MCF 10A (cell line): ENCODE measurements at regions not wholly inside any gene's neighbourhood (a gene's known extent, or its start where the extent isn't known, plus 50 kb on each side); places are given as distances from the start of the nearest gene placed in this dataset.
"Not testable (repeated sequence)": the region's sequence is repeated elsewhere in the genome, so short reads cannot be mapped to it uniquely, and the experiment has no call there.

Experiments used
- BruUV-seq: library from RNA; stranded (reverse); fragments of 400-500 nt; replicated peaks from 2 replicates; lab custom pipeline; 2021; lab: Mats Ljungman, UMichigan
- CTCF ChIA-PET: fragments of 300-600 bp; sonication (Branson Sonifier 250); formaldehyde crosslinking; extraction: SDS; loops from one replicate; lab custom pipeline; 2021; ENCODE audit warnings: antibody characterized with exemption, inconsistent platforms; lab: Yijun Ruan, JAX
- POLR2A ChIA-PET: fragments of 300-600, 350-650 bp; sonication (Branson Sonifier 250); formaldehyde crosslinking; extraction: SDS; loops from one replicate; lab custom pipeline; 2020; ENCODE audit warnings: antibody characterized with exemption, inconsistent platforms; lab: Yijun Ruan, JAX
- DNase-seq: peaks from one replicate; pipeline ENCODE4 v3.0.0-alpha.2; 2018; ENCODE audit not compliant: unreplicated experiment
- H3K27ac Mint-ChIP-seq: one replicate; pipeline ENCODE4 v1.8.0; 2022; ENCODE audit warnings: mild to moderate bottlenecking, low read depth, mixed read lengths; ENCODE audit not compliant: unreplicated experiment
- H3K27me3 Mint-ChIP-seq: one replicate; pipeline ENCODE4 v1.8.0; 2022; ENCODE audit warnings: mixed read lengths; ENCODE audit not compliant: insufficient read depth, unreplicated experiment
- H3K36me3 Mint-ChIP-seq: one replicate; pipeline ENCODE4 v1.8.0; 2022; ENCODE audit warnings: mild to moderate bottlenecking, moderate library complexity, mixed read lengths; ENCODE audit not compliant: insufficient read depth, unreplicated experiment
- H3K4me1 Mint-ChIP-seq: one replicate; pipeline ENCODE4 v1.8.0; 2022; ENCODE audit warnings: mixed read lengths; ENCODE audit not compliant: insufficient read depth, unreplicated experiment
- H3K4me3 Mint-ChIP-seq: one replicate; pipeline ENCODE4 v1.8.0; 2022; ENCODE audit warnings: mild to moderate bottlenecking, moderate library complexity, mixed read lengths; ENCODE audit not compliant: unreplicated experiment
- H3K9me3 Mint-ChIP-seq: one replicate; pipeline ENCODE4 v1.8.0; 2022; ENCODE audit warnings: mixed read lengths; ENCODE audit not compliant: unreplicated experiment
- CTCF ChIP-seq: fragments of 200-600 bp; IDR thresholded peaks from one replicate; pipeline ENCODE4 v1.8.0; 2022; ENCODE audit warnings: antibody characterized with exemption, mild to moderate bottlenecking; ENCODE audit not compliant: unreplicated experiment
- intact Hi-C: fragments of 100-400 bp; cut with micrococcal nuclease; formaldehyde crosslinking; loops from 2 replicates; pipeline ENCODE4 v1.14.1; 2022

- H3K27ac Mint-ChIP-seq = no peak overlapping the region
- no peak for DNase-seq
- H3K9me3 Mint-ChIP-seq = no peaks in the 10 kb centered on the region
- no TSS peak for BruUV-seq
- H3K4me3 Mint-ChIP-seq = no peak overlapping the region
- no peaks in the 10 kb centered on the region for H3K27me3 Mint-ChIP-seq
- ChIA-PET CTCF (no interaction called here), POLR2A (interaction anchor here (1.3 kb wide), 1 partner anchor 89 kb away, joined by 4 read pairs; no protein-coding TSS in a partner anchor)
- no peak for TF ChIP-seq CTCF
- intact Hi-C loops = no loop called here
- H3K4me1 Mint-ChIP-seq = no peaks in the 10 kb centered on the region
- no peaks in the 10 kb centered on the region for H3K36me3 Mint-ChIP-seq
Observed at GRCh38 chr10:9140373-9140772, 1085.9 kb downstream of the GATA3 start.

GRCh38 chr10:9147475-9147874 lies 1093.0 kb downstream of the GATA3 start:
- Mint-ChIP-seq H3K9me3 (no peaks in the 10 kb centered on the region), H3K27me3 (no peaks in the 10 kb centered on the region), H3K4me1 (peaks cover 6% of the 10 kb centered on the region), H3K36me3 (no peaks in the 10 kb centered on the region), H3K4me3 (no peak overlapping the region), H3K27ac (no peak overlapping the region)
- no TSS peak for BruUV-seq
- POLR2A ChIA-PET = interaction anchor here (0.6 to 1.3 kb wide), 3 partner anchors 11 to 1438 kb away, joined by 3 to 5 read pairs (median 3); no protein-coding TSS in a partner anchor
- intact Hi-C loops = no loop called here
- TF ChIP-seq CTCF = no peak
- DNase-seq = no peak
- CTCF ChIA-PET = interaction anchor here (0.7 kb wide), 1 partner anchor 1441 kb away, joined by 3 read pairs; no protein-coding TSS in a partner anchor

- Mint-ChIP-seq H3K9me3 (no peaks in the 10 kb centered on the region), H3K4me3 (no peak overlapping the region), H3K4me1 (peaks cover 6% of the 10 kb centered on the region), H3K27ac (no peak overlapping the region), H3K27me3 (no peaks in the 10 kb centered on the region), H3K36me3 (no peaks in the 10 kb centered on the region)
- intact Hi-C loops = no loop called here
- CTCF ChIA-PET = no interaction called here
- DNase-seq = no peak
- BruUV-seq = no TSS peak
- TF ChIP-seq CTCF = no peak
- POLR2A ChIA-PET = interaction anchor here (1.0 kb wide), 1 partner anchor 9 kb away, joined by 5 read pairs; no protein-coding TSS in a partner anchor
Observed at GRCh38 chr10:9149134-9149533, 1094.6 kb downstream of the GATA3 start.

- H3K4me1 Mint-ChIP-seq, POLR2A ChIA-PET, H3K4me3 Mint-ChIP-seq, intact Hi-C loops, H3K36me3 Mint-ChIP-seq, H3K27ac Mint-ChIP-seq, DNase-seq, CTCF ChIA-PET, H3K9me3 Mint-ChIP-seq, BruUV-seq, H3K27me3 Mint-ChIP-seq: not testable (repeated sequence)
Observed at GRCh38 chr10:9153057-9153456, 1098.6 kb downstream of the GATA3 start.

GRCh38 chr10:9157656-9158055 lies 1103.2 kb downstream of the GATA3 start:
- peaks cover 12% of the 10 kb centered on the region for H3K4me1 Mint-ChIP-seq
- ChIA-PET CTCF (interaction anchor here (0.6 to 0.7 kb wide), 3 partner anchors 9 to 470 kb away, joined by 3 read pairs; no protein-coding TSS in a partner anchor), POLR2A (interaction anchor here (0.6 to 1.4 kb wide), 2 partner anchors 8 to 559 kb away, joined by 3 to 5 read pairs; no protein-coding TSS in a partner anchor)
- H3K27me3 Mint-ChIP-seq = no peaks in the 10 kb centered on the region
- H3K9me3 Mint-ChIP-seq = peaks cover 13% of the 10 kb centered on the region
- H3K36me3 Mint-ChIP-seq = no peaks in the 10 kb centered on the region
- intact Hi-C loops = no loop called here
- H3K27ac Mint-ChIP-seq = no peak overlapping the region
- TF ChIP-seq CTCF = no peak
- no peak for DNase-seq
- BruUV-seq = no TSS peak
- H3K4me3 Mint-ChIP-seq = no peak overlapping the region
